Testis (tissue), 2 donors: ENCODE measurements at regions not wholly inside any gene's neighbourhood (a gene's known extent, or its start where the extent isn't known, plus 50 kb on each side); places are given as distances from the start of the nearest gene placed in this dataset.

Source experiments
- DNase-seq: peaks from one replicate; pipeline ENCODE4 v3.0.0-alpha.2; 2019
- H3K27ac ChIP-seq, 2 donors: fragments of 200-600 bp; sonication (generic); one replicate each; pipeline ENCODE4 v1.5.1; 2019
- H3K27me3 ChIP-seq: fragments of 200-600 bp; sonication (generic); one replicate; pipeline ENCODE4 v1.5.1; 2019
- H3K36me3 ChIP-seq: fragments of 200-600 bp; sonication (generic); one replicate; pipeline ENCODE4 v1.5.1; 2017; ENCODE audit warnings: low read depth; ENCODE audit errors: missing control alignments
- H3K4me1 ChIP-seq: fragments of 200-600 bp; sonication (generic); one replicate; pipeline ENCODE4 v1.5.1; 2019
- H3K4me3 ChIP-seq, 2 donors: fragments of 200-600 bp; sonication (generic); one replicate each; pipeline ENCODE4 v1.5.1; 2017 to 2019
- H3K9me3 ChIP-seq: fragments of 200-600 bp; sonication (generic); one replicate; pipeline ENCODE4 v1.5.1; 2017
- CTCF ChIP-seq, 3 experiments: fragments of 450-650 bp in 2 of 3; fragments of 200-600 bp in 1 of 3; sonication (generic) in 1 of 3; IDR thresholded peaks; one replicate each; pipeline ENCODE4 v1.5.1; 2016 to 2019; ENCODE audit warnings: antibody characterized with exemption in 3 of 3, mild to moderate bottlenecking in 2 of 3, moderate library complexity in 1 of 3
- POLR2A ChIP-seq: fragments of 450-650 bp; IDR thresholded peaks from one replicate; pipeline ENCODE4 v1.6.1; 2017; ENCODE audit warnings: antibody characterized with exemption, mild to moderate bottlenecking, moderate library complexity
- WGBS, 2 donors: methylation state at CpG; one replicate each; pipeline ENCODE4 v1.1.5; 2018; 5-methylcytosine and 5-hydroxymethylcytosine counted together
- intact Hi-C: fragments of 100-400 bp; cut with DNase I; formaldehyde crosslinking; loops from one replicate; pipeline ENCODE4 v1.15.1; 2023; ENCODE audit warnings: low total_unique reads

GRCh38 chr5:162529886-162530285 lies 462.3 kb downstream of the GABRG2 start:
- intact Hi-C loops, result no loop called here
- no peak for DNase-seq
- TF ChIP-seq POLR2A, result no peak
- no peak for TF ChIP-seq CTCF (IDR thresholded peaks at IDR 0.05)
- H3K9me3 ChIP-seq, result no peaks in the 10 kb centered on the region
- no peaks in the 10 kb centered on the region for H3K36me3 ChIP-seq
- no peak overlapping the region for H3K4me3 ChIP-seq
- WGBS, 2 donors, result 86 to 91% methylated on average over 2 of the region's 2 CpGs
- H3K27ac ChIP-seq, result no peak overlapping the region
- no peaks in the 10 kb centered on the region for H3K4me1 ChIP-seq
- H3K27me3 ChIP-seq, result no peaks in the 10 kb centered on the region

- no peaks in the 10 kb centered on the region for H3K27me3 ChIP-seq
- H3K27ac ChIP-seq, result no peak overlapping the region
- no peaks in the 10 kb centered on the region for H3K9me3 ChIP-seq
- no peak for DNase-seq
- no peak overlapping the region for H3K4me3 ChIP-seq
- H3K36me3 ChIP-seq, result no peaks in the 10 kb centered on the region
- WGBS, 2 donors, result 25 to 36% methylated on average over 2 of the region's 2 CpGs
- TF ChIP-seq POLR2A, result no peak
- TF ChIP-seq CTCF (IDR thresholded peaks at IDR 0.05), result no peak
- H3K4me1 ChIP-seq, result no peaks in the 10 kb centered on the region
- intact Hi-C loops, result no loop called here
Measured at GRCh38 chr5:162543437-162543836, 475.9 kb downstream of the GABRG2 start.

- no peaks in the 10 kb centered on the region for H3K4me1 ChIP-seq
- no peaks in the 10 kb centered on the region for H3K36me3 ChIP-seq
- H3K4me3 ChIP-seq, result no peak overlapping the region
- no peaks in the 10 kb centered on the region for H3K9me3 ChIP-seq
- WGBS, 2 donors, result 83% methylated on average over 2 of the region's 2 CpGs
- H3K27ac ChIP-seq, result no peak overlapping the region
- no peak for DNase-seq
- TF ChIP-seq CTCF (IDR thresholded peaks at IDR 0.05) (no peak), POLR2A (no peak)
- H3K27me3 ChIP-seq, result no peaks in the 10 kb centered on the region
- intact Hi-C loops, result no loop called here
Measured at GRCh38 chr5:162544905-162545304, 477.3 kb downstream of the GABRG2 start.

- Histone ChIP-seq H3K4me3 (no peak overlapping the region), H3K36me3 (no peaks in the 10 kb centered on the region), H3K9me3 (no peaks in the 10 kb centered on the region), H3K27me3 (no peaks in the 10 kb centered on the region), H3K4me1 (no peaks in the 10 kb centered on the region), H3K27ac (no peak overlapping the region)
- TF ChIP-seq CTCF (IDR thresholded peaks at IDR 0.05) (no peak), POLR2A (no peak)
- intact Hi-C loops, result no loop called here
- WGBS, 2 donors, result 78 to 81% methylated on average over 13 of the region's 13 CpGs
- no peak for DNase-seq
Measured at GRCh38 chr5:162550236-162550635, 482.7 kb downstream of the GABRG2 start.

- no peaks in the 10 kb centered on the region for H3K27me3 ChIP-seq
- no peak for TF ChIP-seq POLR2A
- TF ChIP-seq CTCF (IDR thresholded peaks at IDR 0.05), result no peak
- no peaks in the 10 kb centered on the region for H3K4me1 ChIP-seq
- H3K4me3 ChIP-seq, result no peak overlapping the region
- no peak for DNase-seq
- WGBS, 2 donors, result 92 to 95% methylated on average over 6 of the region's 6 CpGs
- no peak overlapping the region for H3K27ac ChIP-seq
- no peaks in the 10 kb centered on the region for H3K36me3 ChIP-seq
- intact Hi-C loops, result no loop called here
- no peaks in the 10 kb centered on the region for H3K9me3 ChIP-seq
Measured at GRCh38 chr5:162558120-162558519, 490.5 kb downstream of the GABRG2 start.
